B cell (primary cell): ENCODE measurements at regions not wholly inside any gene's neighbourhood (a gene's known extent, or its start where the extent isn't known, plus 50 kb on each side); places are given as distances from the start of the nearest gene placed in this dataset.

Experiments
- CTCF ChIP-seq: fragments of 200-600 bp; IDR thresholded peaks from one replicate; pipeline ENCODE4 v1.8.0; 2022; ENCODE audit warnings: antibody characterized with exemption, mild to moderate bottlenecking
- EZH2 ChIP-seq: IDR thresholded peaks from 2 replicates; pipeline ENCODE4 v1.6.1; 2012; ENCODE audit warnings: borderline replicate concordance, low read depth, mild to moderate bottlenecking, moderate library complexity, low read length; ENCODE audit not compliant: insufficient read depth, poor library complexity, severe bottlenecking

GRCh38 chr7:18175801-18176450 is 148.3 kb upstream of the PRPS1L1 start:
- TF ChIP-seq CTCF = no peak
- TF ChIP-seq EZH2 = no peak
